Kidney (tissue), 13 donors: ENCODE measurements at regions not wholly inside any gene's neighbourhood (a gene's known extent, or its start where the extent isn't known, plus 50 kb on each side); places are given as distances from the start of the nearest gene placed in this dataset.

Source experiments
- DNase-seq, 5 donors: peaks; one replicate each; pipeline ENCODE4 v3.0.0-alpha.2; 2013 to 2020
- FAIRE-seq: peaks from 2 replicates; lab custom pipeline; 2012; peaks lifted over from hg19 to GRCh38; lab: Jason Lieb, UNC
- H3K27ac ChIP-seq, 2 donors: one replicate each; pipeline ENCODE4 v1.7.0; 2013; ENCODE audit warnings: low read depth in 2 of 2, low read length in 2 of 2, inconsistent platforms in 1 of 2
- H3K27me3 ChIP-seq: one replicate; pipeline ENCODE4 v1.7.1; 2013; ENCODE audit warnings: low read length, inconsistent platforms; ENCODE audit not compliant: control insufficient read depth, insufficient read depth
- H3K36me3 ChIP-seq, 3 donors: one replicate each; pipeline versions ENCODE4 v1.7.0 to v1.7.1; 2013; ENCODE audit warnings: low read length in 3 of 3, control low read depth in 1 of 3, inconsistent platforms in 1 of 3; ENCODE audit not compliant: insufficient read depth in 3 of 3, control insufficient read depth in 2 of 3
- H3K4me1 ChIP-seq, 3 donors: one replicate each; pipeline versions ENCODE4 v1.7.0 to v1.7.1; 2013; ENCODE audit warnings: low read length in 3 of 3, inconsistent platforms in 1 of 3, low read depth in 1 of 3; ENCODE audit not compliant: control insufficient read depth in 2 of 3, insufficient read depth in 2 of 3
- H3K4me3 ChIP-seq, 3 donors: one replicate each; pipeline versions ENCODE4 v1.7.0 to v1.8.1; 2013; ENCODE audit warnings: low read length in 3 of 3, control low read depth in 1 of 3, inconsistent platforms in 1 of 3
- H3K9ac ChIP-seq, 3 donors: one replicate each; pipeline versions ENCODE4 v1.7.0 to v1.7.1; 2013; ENCODE audit warnings: low read length in 3 of 3, control low read depth in 1 of 3, inconsistent platforms in 1 of 3
- H3K9me3 ChIP-seq, 3 donors: one replicate each; pipeline versions ENCODE4 v1.7.0 to v1.7.1; 2013; ENCODE audit warnings: low read length in 3 of 3, control low read depth in 1 of 3, inconsistent platforms in 1 of 3; ENCODE audit not compliant: control insufficient read depth in 2 of 3, insufficient read depth in 1 of 3
- CTCF ChIP-seq: IDR thresholded peaks from 3 replicates; pipeline ENCODE4 v1.5.1; 2012; ENCODE audit warnings: mild to moderate bottlenecking, moderate library complexity, borderline replicate concordance; ENCODE audit not compliant: insufficient read depth; ENCODE audit errors: extremely low read depth
- intact Hi-C: fragments of 100-400 bp; cut with DNase I; formaldehyde crosslinking; loops from one replicate; pipeline ENCODE4 v1.11.1; 2022
- donor health status: control.
- donor health status: control.
- donor health status: control.
- donor health status: control.
- donor health status: control.
- donor health status: DM: yes; HTN: yes; CAD: no.
- donor health status: Normal renal cell carcinoma (clear cell type).

GRCh38 chr4:136599890-136600289 lies 932.4 kb downstream of the PCDH18 start:
- intact Hi-C loops: no loop called here
- H3K27me3 ChIP-seq: no peaks in the 10 kb centered on the region
- no peak for TF ChIP-seq CTCF

GRCh38 chr4:136590440-136590839 lies 941.9 kb downstream of the PCDH18 start:
- Histone ChIP-seq H3K27me3 (no peaks in the 10 kb centered on the region), H3K4me1 (no peaks in the 10 kb centered on the region), H3K9ac (no peak overlapping the region), H3K36me3 (no peaks in the 10 kb centered on the region), H3K27ac (no peak overlapping the region), H3K9me3 (no peaks in the 10 kb centered on the region), H3K4me3 (no peak overlapping the region)
- no peak for DNase-seq
- no peak for FAIRE-seq
- intact Hi-C loops: no loop called here
- TF ChIP-seq CTCF: no peak

More at GRCh38 chr4:136599890-136600289, 932.4 kb downstream of the PCDH18 start:
- Histone ChIP-seq H3K4me1 (no peaks in the 10 kb centered on the region), H3K4me3 (no peak overlapping the region), H3K9ac (no peak overlapping the region), H3K27ac (no peak overlapping the region), H3K36me3 (no peaks in the 10 kb centered on the region), H3K9me3 (peaks cover 0 to 3% (median 0%) of the 10 kb centered on the region in 3 donors)
- FAIRE-seq (no peak), DNase-seq (no peak)

- no peaks in the 10 kb centered on the region for H3K36me3 ChIP-seq
- no peak overlapping the region for H3K4me3 ChIP-seq
- intact Hi-C loops: no loop called here
- no peaks in the 10 kb centered on the region for H3K4me1 ChIP-seq
- no peaks in the 10 kb centered on the region for H3K27me3 ChIP-seq
- no peak overlapping the region for H3K27ac ChIP-seq
- FAIRE-seq (no peak), DNase-seq (no peak)
- no peak for TF ChIP-seq CTCF
- H3K9me3 ChIP-seq: peaks cover 0 to 3% (median 0%) of the 10 kb centered on the region in 3 donors
- H3K9ac ChIP-seq: no peak overlapping the region
Observed at GRCh38 chr4:136583567-136583966, 948.7 kb downstream of the PCDH18 start.

GRCh38 chr4:136581119-136581518 lies 951.2 kb downstream of the PCDH18 start:
- H3K36me3 ChIP-seq: no peaks in the 10 kb centered on the region
- H3K9ac ChIP-seq: no peak overlapping the region
- no peak overlapping the region for H3K27ac ChIP-seq
- H3K4me3 ChIP-seq: no peak overlapping the region
- H3K9me3 ChIP-seq: peaks cover 0 to 3% (median 0%) of the 10 kb centered on the region in 3 donors
- DNase-seq (no peak), FAIRE-seq (no peak)
- TF ChIP-seq CTCF: no peak
- intact Hi-C loops: no loop called here
- no peaks in the 10 kb centered on the region for H3K4me1 ChIP-seq
- no peaks in the 10 kb centered on the region for H3K27me3 ChIP-seq
